ENCODE measurements at regions not wholly inside any gene's neighbourhood (a gene's known extent, or its start where the extent isn't known, plus 50 kb on each side); places are given as distances from the start of the nearest gene placed in this dataset.

Small RNAs in the stretch of these regions (small RNA-seq; reads per million reads assigned to genes)
- gene AL021921.1, result 0 to 0.06 reads per million in 2 experiments

All from NCI-H460 (cell line).